GM23338 (cell line): ENCODE measurements at regions not wholly inside any gene's neighbourhood (a gene's known extent, or its start where the extent isn't known, plus 50 kb on each side); places are given as distances from the start of the nearest gene placed in this dataset.

Experiments
- ATAC-seq: fragments of 200-7000 bp; cut with Tn5 transposase; 3 replicates; pipeline ENCODE4 v1.9.1; 2020
- DNase-seq: peaks from one replicate; pipeline ENCODE4 v3.0.0-alpha.2; 2015; ENCODE audit warnings: low spot score
- H2AFZ ChIP-seq: fragments of 200-600 bp; sonication (generic); 2 replicates; pipeline ENCODE4 v1.8.0; 2016; ENCODE audit warnings: antibody characterized with exemption, mild to moderate bottlenecking, moderate library complexity
- H3F3A ChIP-seq: fragments of 200-600 bp; sonication (generic); replicated peaks from 2 replicates; pipeline ENCODE4 v1.8.0; 2017; ENCODE audit warnings: antibody characterized with exemption, mixed run types, low read depth
- H3K27ac ChIP-seq: fragments of 200-600 bp; sonication (generic); 2 replicates; pipeline ENCODE4 v1.6.1; 2016; ENCODE audit warnings: low read depth
- H3K27me3 ChIP-seq: fragments of 200-600 bp; sonication (generic); 2 replicates; pipeline ENCODE4 v1.8.0; 2016; ENCODE audit warnings: mild to moderate bottlenecking, mixed run types, moderate library complexity; ENCODE audit not compliant: insufficient read depth
- H3K36me3 ChIP-seq: fragments of 200-600 bp; sonication (generic); 2 replicates; pipeline ENCODE4 v1.8.0; 2016; ENCODE audit warnings: mild to moderate bottlenecking; ENCODE audit not compliant: insufficient read depth
- H3K4me1 ChIP-seq: fragments of 200-600 bp; sonication (generic); 2 replicates; pipeline ENCODE4 v1.8.0; 2016; ENCODE audit warnings: mild to moderate bottlenecking, moderate library complexity; ENCODE audit not compliant: insufficient read depth
- H3K4me2 ChIP-seq: fragments of 200-600 bp; sonication (generic); 2 replicates; pipeline ENCODE4 v1.7.1; 2017; ENCODE audit warnings: mixed run types
- H3K4me3 ChIP-seq: fragments of 200-600 bp; sonication (generic); 2 replicates; pipeline ENCODE4 v1.6.1; 2016; ENCODE audit warnings: mixed run types
- H3K79me2 ChIP-seq: fragments of 200-600 bp; sonication (generic); replicated peaks from 2 replicates; pipeline ENCODE4 v1.8.0; 2017; ENCODE audit warnings: mild to moderate bottlenecking; ENCODE audit not compliant: insufficient read depth
- H3K9me2 ChIP-seq: fragments of 200-600 bp; sonication (generic); 2 replicates; pipeline ENCODE4 v1.8.0; 2017; ENCODE audit not compliant: insufficient read depth
- H4K20me1 ChIP-seq: fragments of 200-600 bp; sonication (generic); replicated peaks from 2 replicates; pipeline ENCODE4 v1.8.0; 2017; ENCODE audit warnings: mild to moderate bottlenecking; ENCODE audit not compliant: insufficient read depth
- H3K27ac Mint-ChIP-seq: 2 replicates; pipeline ENCODE4 v1.8.0; 2020; ENCODE audit warnings: inconsistent platforms, mild to moderate bottlenecking, moderate library complexity, mixed read lengths
- H3K27me3 Mint-ChIP-seq: 3 replicates; pipeline ENCODE4 v1.8.0; 2022; ENCODE audit warnings: low read depth, mild to moderate bottlenecking, moderate library complexity, mixed read lengths, inconsistent platforms; ENCODE audit not compliant: insufficient read depth, poor library complexity
- H3K36me3 Mint-ChIP-seq: 3 replicates; pipeline ENCODE4 v1.8.0; 2021; ENCODE audit warnings: low read depth, mild to moderate bottlenecking, inconsistent platforms, moderate library complexity, mixed read lengths
- H3K4me1 Mint-ChIP-seq: 3 replicates; pipeline ENCODE4 v1.8.0; 2020; ENCODE audit warnings: mild to moderate bottlenecking, inconsistent platforms, mixed read lengths
- H3K4me3 Mint-ChIP-seq: 3 replicates; pipeline ENCODE4 v1.8.0; 2021; ENCODE audit warnings: moderate library complexity, mild to moderate bottlenecking, inconsistent platforms, mixed read lengths
- H3K9me3 Mint-ChIP-seq: 3 replicates; pipeline ENCODE4 v1.8.0; 2020; ENCODE audit warnings: moderate library complexity, mild to moderate bottlenecking, inconsistent platforms, mixed read lengths
- CREB1 ChIP-seq: fragments of 250-450 bp; sonication (Bioruptor Pico); IDR thresholded peaks from 2 replicates; pipeline ENCODE4 v1.5.0; 2020; ENCODE audit warnings: low read depth, mild to moderate bottlenecking, moderate library complexity
- CTCF ChIP-seq, 2 experiments: fragments of 200-600 bp in 1 of 2; sonication (generic) in 1 of 2; conservative IDR thresholded peaks; 2 replicates each; pipeline versions ENCODE4 v1.5.1 to v1.6.1; 2016 to 2017; ENCODE audit warnings: antibody characterized with exemption in 2 of 2, low read depth in 2 of 2, mild to moderate bottlenecking in 2 of 2, moderate library complexity in 1 of 2
- EZH2 ChIP-seq: fragments of 200-600 bp; sonication (generic); IDR thresholded peaks from one replicate; pipeline ENCODE4 v1.8.0; 2017; ENCODE audit warnings: antibody characterized with exemption, mild to moderate bottlenecking, low read depth; ENCODE audit not compliant: unreplicated experiment
- EZH2phosphoT487 ChIP-seq: fragments of 200-600 bp; sonication (generic); IDR thresholded peaks from one replicate; pipeline ENCODE4 v1.8.1; 2018; ENCODE audit warnings: antibody characterized with exemption; ENCODE audit not compliant: unreplicated experiment
- JUNB ChIP-seq: IDR thresholded peaks from one replicate; pipeline ENCODE4 v1.6.1; 2016; ENCODE audit warnings: antibody characterized with exemption; ENCODE audit not compliant: unreplicated experiment
- NANOG ChIP-seq: IDR thresholded peaks from 2 replicates; pipeline ENCODE4 v1.6.1; 2016; ENCODE audit warnings: antibody characterized with exemption, borderline replicate concordance
- POLR2AphosphoS5 ChIP-seq: IDR thresholded peaks from 2 replicates; pipeline ENCODE4 v1.6.1; 2016; ENCODE audit warnings: antibody characterized with exemption, low read depth
- REST ChIP-seq: IDR thresholded peaks from one replicate; pipeline ENCODE4 v1.6.1; 2018; ENCODE audit warnings: antibody characterized with exemption; ENCODE audit not compliant: unreplicated experiment
- STAT1 ChIP-seq: IDR thresholded peaks from one replicate; pipeline ENCODE4 v1.6.1; 2016; ENCODE audit warnings: antibody characterized with exemption; ENCODE audit not compliant: unreplicated experiment
- ZNF114 ChIP-seq: fragments of 250-450 bp; sonication (Bioruptor Pico); IDR thresholded peaks from 2 replicates; pipeline ENCODE4 v1.5.0; 2020; ENCODE audit warnings: mild to moderate bottlenecking, moderate library complexity
- ZNF331 ChIP-seq: fragments of 250-450 bp; sonication (Bioruptor Pico); IDR thresholded peaks from 2 replicates; pipeline ENCODE4 v1.5.0; 2020; ENCODE audit warnings: low read depth, mild to moderate bottlenecking, moderate library complexity
- TF ChIP-seq, protein P1 (sequence below): fragments of 250-450 bp; sonication (Bioruptor Pico); IDR thresholded peaks from 2 replicates; pipeline ENCODE4 v1.5.0; 2020; ENCODE audit warnings: mild to moderate bottlenecking, moderate library complexity
- TF ChIP-seq, protein P2 (sequence below): IDR thresholded peaks from 2 replicates; pipeline ENCODE4 v1.6.1; 2016; ENCODE audit warnings: antibody characterized with exemption

- no peaks in the 10 kb centered on the region for H3K36me3 ChIP-seq
- H3K4me3 ChIP-seq: no peak overlapping the region
- H3F3A ChIP-seq: no peaks in the 10 kb centered on the region
- no peak overlapping the region for H2AFZ ChIP-seq
- Mint-ChIP-seq H3K27me3 (peaks cover 13% of the 10 kb centered on the region), H3K4me3 (no peak overlapping the region; the same call in 2 of the 3 replicates), H3K36me3 (no peaks in the 10 kb centered on the region), H3K4me1 (peaks cover 44% of the 10 kb centered on the region), H3K9me3 (peaks cover 2% of the 10 kb centered on the region; the same call in 1 of the 3 replicates), H3K27ac (no peak overlapping the region)
- no peaks in the 10 kb centered on the region for H3K79me2 ChIP-seq
- no peaks in the 10 kb centered on the region for H3K27me3 ChIP-seq
- peaks cover 21% of the 10 kb centered on the region for H3K4me1 ChIP-seq
- TF ChIP-seq STAT1: no peak
- TF ChIP-seq, protein P1, sequence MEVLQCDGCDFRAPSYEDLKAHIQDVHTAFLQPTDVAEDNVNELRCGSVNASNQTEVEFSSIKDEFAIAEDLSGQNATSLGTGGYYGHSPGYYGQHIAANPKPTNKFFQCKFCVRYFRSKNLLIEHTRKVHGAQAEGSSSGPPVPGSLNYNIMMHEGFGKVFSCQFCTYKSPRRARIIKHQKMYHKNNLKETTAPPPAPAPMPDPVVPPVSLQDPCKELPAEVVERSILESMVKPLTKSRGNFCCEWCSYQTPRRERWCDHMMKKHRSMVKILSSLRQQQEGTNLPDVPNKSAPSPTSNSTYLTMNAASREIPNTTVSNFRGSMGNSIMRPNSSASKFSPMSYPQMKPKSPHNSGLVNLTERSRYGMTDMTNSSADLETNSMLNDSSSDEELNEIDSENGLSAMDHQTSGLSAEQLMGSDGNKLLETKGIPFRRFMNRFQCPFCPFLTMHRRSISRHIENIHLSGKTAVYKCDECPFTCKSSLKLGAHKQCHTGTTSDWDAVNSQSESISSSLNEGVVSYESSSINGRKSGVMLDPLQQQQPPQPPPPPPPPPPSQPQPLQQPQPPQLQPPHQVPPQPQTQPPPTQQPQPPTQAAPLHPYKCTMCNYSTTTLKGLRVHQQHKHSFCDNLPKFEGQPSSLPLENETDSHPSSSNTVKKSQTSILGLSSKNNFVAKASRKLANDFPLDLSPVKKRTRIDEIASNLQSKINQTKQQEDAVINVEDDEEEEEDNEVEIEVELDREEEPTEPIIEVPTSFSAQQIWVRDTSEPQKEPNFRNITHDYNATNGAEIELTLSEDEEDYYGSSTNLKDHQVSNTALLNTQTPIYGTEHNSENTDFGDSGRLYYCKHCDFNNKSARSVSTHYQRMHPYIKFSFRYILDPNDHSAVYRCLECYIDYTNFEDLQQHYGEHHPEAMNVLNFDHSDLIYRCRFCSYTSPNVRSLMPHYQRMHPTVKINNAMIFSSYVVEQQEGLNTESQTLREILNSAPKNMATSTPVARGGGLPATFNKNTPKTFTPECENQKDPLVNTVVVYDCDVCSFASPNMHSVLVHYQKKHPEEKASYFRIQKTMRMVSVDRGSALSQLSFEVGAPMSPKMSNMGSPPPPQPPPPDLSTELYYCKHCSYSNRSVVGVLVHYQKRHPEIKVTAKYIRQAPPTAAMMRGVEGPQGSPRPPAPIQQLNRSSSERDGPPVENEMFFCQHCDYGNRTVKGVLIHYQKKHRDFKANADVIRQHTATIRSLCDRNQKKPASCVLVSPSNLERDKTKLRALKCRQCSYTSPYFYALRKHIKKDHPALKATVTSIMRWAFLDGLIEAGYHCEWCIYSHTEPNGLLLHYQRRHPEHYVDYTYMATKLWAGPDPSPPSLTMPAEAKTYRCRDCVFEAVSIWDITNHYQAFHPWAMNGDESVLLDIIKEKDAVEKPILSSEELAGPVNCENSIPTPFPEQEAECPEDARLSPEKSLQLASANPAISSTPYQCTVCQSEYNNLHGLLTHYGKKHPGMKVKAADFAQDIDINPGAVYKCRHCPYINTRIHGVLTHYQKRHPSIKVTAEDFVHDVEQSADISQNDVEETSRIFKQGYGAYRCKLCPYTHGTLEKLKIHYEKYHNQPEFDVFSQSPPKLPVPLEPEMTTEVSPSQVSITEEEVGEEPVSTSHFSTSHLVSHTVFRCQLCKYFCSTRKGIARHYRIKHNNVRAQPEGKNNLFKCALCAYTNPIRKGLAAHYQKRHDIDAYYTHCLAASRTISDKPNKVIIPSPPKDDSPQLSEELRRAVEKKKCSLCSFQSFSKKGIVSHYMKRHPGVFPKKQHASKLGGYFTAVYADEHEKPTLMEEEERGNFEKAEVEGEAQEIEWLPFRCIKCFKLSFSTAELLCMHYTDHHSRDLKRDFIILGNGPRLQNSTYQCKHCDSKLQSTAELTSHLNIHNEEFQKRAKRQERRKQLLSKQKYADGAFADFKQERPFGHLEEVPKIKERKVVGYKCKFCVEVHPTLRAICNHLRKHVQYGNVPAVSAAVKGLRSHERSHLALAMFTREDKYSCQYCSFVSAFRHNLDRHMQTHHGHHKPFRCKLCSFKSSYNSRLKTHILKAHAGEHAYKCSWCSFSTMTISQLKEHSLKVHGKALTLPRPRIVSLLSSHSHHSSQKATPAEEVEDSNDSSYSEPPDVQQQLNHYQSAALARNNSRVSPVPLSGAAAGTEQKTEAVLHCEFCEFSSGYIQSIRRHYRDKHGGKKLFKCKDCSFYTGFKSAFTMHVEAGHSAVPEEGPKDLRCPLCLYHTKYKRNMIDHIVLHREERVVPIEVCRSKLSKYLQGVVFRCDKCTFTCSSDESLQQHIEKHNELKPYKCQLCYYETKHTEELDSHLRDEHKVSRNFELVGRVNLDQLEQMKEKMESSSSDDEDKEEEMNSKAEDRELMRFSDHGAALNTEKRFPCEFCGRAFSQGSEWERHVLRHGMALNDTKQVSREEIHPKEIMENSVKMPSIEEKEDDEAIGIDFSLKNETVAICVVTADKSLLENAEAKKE (CRISPR knock-in tag): no peak
- TF ChIP-seq EZH2: no peak
- no peak for TF ChIP-seq POLR2AphosphoS5
- TF ChIP-seq ZNF114 (CRISPR knock-in tag): no peak
- TF ChIP-seq NANOG: no peak
- no peak for TF ChIP-seq JUNB
- TF ChIP-seq ZNF331 (CRISPR knock-in tag): no peak
- no peak for TF ChIP-seq REST
- TF ChIP-seq CREB1: no peak
- TF ChIP-seq, protein P2, sequence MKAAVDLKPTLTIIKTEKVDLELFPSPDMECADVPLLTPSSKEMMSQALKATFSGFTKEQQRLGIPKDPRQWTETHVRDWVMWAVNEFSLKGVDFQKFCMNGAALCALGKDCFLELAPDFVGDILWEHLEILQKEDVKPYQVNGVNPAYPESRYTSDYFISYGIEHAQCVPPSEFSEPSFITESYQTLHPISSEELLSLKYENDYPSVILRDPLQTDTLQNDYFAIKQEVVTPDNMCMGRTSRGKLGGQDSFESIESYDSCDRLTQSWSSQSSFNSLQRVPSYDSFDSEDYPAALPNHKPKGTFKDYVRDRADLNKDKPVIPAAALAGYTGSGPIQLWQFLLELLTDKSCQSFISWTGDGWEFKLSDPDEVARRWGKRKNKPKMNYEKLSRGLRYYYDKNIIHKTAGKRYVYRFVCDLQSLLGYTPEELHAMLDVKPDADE: no peak
- no peak for TF ChIP-seq CTCF (conservative IDR thresholded peaks at IDR 0.05; ENCODE audit: low read depth in 2 of 2)
- no peak for TF ChIP-seq EZH2phosphoT487
- no peak overlapping the region for H3K27ac ChIP-seq
- no peaks in the 10 kb centered on the region for H4K20me1 ChIP-seq
- ATAC-seq (no peak), DNase-seq (no peak)
- H3K9me2 ChIP-seq: 0 out of 2 replicates have a peak, but pooled peaks cover 7% of the 10 kb centered on the region
- H3K4me2 ChIP-seq: no peak overlapping the region
Measured at GRCh38 chr6:167471548-167471930, 146.7 kb downstream of the TTLL2 start.
